ENCODE measurements at regions not wholly inside any gene's neighbourhood (a gene's known extent, or its start where the extent isn't known, plus 50 kb on each side); places are given as distances from the start of the nearest gene placed in this dataset.

DNA sequence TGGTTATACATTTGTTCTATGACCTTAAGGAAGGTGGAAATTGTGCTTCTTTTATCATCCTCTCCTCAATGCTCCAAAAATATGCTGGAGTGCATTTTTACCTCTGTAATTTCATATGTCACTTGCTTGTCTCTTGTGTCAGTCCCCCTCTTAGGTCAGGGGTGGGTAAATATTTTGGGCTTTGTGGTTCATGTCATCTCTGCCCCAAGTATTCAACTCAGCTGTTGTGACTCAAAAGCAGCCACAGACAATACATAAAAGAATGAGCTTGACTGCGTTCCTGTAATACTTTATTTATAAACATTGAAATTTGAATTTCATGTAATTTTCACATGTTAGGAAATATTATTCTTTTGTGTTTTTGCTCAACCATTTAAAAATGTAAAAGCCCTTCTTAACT is 60.4 kb upstream of the SLC24A5 start:
- TF ChIP-seq, protein P1, sequence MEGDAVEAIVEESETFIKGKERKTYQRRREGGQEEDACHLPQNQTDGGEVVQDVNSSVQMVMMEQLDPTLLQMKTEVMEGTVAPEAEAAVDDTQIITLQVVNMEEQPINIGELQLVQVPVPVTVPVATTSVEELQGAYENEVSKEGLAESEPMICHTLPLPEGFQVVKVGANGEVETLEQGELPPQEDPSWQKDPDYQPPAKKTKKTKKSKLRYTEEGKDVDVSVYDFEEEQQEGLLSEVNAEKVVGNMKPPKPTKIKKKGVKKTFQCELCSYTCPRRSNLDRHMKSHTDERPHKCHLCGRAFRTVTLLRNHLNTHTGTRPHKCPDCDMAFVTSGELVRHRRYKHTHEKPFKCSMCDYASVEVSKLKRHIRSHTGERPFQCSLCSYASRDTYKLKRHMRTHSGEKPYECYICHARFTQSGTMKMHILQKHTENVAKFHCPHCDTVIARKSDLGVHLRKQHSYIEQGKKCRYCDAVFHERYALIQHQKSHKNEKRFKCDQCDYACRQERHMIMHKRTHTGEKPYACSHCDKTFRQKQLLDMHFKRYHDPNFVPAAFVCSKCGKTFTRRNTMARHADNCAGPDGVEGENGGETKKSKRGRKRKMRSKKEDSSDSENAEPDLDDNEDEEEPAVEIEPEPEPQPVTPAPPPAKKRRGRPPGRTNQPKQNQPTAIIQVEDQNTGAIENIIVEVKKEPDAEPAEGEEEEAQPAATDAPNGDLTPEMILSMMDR (IDR thresholded peaks at IDR 0.05; ENCODE audit: borderline replicate concordance, extremely low read depth, low read length, poor library complexity, severe bottlenecking), result no peak
- no peak for TF ChIP-seq EZH2 (IDR thresholded peaks at IDR 0.05; ENCODE audit: borderline replicate concordance, low read depth, low read length, severe bottlenecking)

Measured in DND-41 (cell line).